Forelimb muscle (tissue), 1 donor: ENCODE measurements at regions not wholly inside any gene's neighbourhood (a gene's known extent, or its start where the extent isn't known, plus 50 kb on each side); places are given as distances from the start of the nearest gene placed in this dataset.

Experiments used
- DNase-seq: peaks from one replicate; pipeline ENCODE4 v3.0.0-alpha.2; 2013; ENCODE audit warnings: low read depth

DNA sequence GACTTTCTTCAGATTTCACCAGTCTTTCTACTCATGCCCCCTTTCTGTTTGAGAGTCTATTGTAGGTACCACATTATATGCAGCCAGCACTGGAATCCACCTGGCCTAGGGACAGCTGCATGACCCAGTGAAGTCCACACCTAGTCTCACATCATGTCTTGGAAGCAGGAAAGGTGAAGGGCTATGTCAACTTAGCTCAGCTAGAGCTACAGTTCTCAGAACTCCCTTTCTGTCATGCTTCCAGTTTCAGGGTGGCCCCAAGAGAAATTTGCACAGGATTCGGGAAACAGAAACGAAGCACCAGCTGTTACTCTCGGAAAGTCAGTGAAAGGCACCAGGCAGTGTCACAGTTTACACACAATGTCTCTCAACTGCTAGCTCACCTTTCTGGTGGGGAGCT is 51.6 kb upstream of the NLRP1 start:
- no peak for DNase-seq

DNA sequence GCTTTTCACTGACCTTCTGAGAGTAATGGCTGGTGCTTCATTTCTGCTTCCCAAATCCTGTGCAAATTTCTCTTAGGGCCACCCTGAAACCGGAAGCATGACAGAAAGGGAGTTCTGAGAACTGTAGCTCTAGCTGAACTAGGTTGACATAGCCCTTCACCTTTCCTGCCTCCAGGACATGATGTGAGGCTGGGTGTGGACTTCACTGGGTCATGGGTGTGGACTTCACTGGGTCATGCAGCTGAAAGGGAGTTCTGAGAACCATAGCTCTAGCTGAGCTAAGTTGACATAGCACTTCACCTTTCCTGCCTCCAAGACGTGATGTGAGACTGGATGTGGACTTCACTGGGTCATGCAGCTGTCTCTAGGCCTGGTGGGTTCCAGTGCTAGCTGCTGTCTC is 54.3 kb upstream of the NLRP1 start:
- no peak for DNase-seq

DNA sequence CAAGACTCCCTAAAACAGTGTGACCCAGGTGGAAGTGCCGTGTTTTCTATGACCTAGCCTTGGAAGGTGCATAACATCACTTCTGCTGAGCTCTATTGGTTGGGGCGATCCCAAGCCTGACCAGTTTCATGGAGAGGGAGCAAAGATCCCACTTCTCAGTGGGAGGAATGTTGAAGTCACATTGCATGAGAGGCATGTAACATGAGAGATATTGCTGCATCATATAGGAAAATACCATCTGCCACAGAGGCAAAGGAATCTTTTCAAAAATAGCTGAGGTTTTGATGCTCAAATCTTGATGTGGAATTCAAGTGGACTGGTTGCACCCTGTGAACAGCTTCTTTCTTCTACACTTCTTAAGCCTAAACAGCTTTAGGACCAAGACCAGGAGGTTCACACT is 56.4 kb upstream of the NLRP1 start:
- DNase-seq = no peak

DNA sequence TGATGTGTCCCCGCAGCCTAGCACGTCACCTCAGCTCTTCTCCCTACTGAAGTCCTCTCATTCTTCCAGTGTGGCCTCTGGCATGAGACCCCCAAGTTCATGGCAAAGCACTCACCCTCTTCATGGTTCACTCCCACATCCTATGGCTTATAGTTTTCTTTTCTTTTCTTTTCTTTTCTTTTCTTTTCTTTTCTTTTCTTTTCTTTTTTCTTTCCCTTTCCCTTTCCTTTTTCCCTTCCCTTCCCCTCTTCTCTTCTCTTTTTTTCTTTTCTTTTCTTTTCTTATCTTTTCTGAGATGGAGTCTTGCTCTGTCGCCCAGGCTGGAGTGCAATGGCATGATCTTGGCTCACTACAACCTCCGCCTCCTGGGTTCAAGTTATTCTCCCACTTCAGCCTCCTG is 58.4 kb upstream of the NLRP1 start:
- no peak for DNase-seq

DNA sequence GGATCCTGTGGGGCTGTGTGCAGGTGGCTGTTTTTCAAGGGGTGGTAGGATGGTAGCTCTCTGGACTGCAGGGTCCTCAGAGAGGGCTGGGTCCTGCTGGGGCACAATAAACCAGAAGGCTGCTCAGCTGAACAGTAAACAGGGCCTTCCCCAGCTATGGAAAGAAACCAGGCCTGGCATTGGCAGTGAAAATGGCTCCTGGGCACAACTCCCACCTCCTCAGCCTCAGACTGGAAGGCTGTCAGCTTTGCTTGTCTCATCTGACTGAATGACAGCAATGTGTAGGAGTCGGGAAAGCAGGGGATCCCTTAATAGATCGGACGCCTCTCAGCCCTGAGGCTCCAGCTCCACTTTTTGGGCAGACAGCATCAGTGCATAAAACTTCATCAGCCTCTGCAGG is 59.8 kb upstream of the NLRP1 start:
- no peak for DNase-seq

DNA sequence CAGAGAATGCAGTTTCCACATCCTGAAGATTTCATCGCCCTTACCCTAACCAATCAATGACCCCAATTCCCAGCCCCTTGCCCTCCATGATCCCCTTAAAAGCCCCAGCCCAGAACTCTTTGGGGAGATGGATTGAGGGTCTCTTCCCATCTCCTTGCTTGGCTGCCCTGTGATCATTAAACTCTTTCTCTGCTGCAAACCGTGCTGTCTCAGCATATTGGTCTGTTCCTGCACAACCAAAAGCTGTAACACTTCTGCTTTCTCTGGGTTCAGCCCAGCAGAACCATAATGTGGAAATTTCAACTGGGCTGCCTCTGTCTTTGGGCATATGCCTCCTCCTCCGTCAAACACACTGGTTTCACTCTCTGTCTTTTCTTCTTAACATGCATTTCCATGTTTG is 67.0 kb upstream of the NLRP1 start:
- no peak for DNase-seq

DNA sequence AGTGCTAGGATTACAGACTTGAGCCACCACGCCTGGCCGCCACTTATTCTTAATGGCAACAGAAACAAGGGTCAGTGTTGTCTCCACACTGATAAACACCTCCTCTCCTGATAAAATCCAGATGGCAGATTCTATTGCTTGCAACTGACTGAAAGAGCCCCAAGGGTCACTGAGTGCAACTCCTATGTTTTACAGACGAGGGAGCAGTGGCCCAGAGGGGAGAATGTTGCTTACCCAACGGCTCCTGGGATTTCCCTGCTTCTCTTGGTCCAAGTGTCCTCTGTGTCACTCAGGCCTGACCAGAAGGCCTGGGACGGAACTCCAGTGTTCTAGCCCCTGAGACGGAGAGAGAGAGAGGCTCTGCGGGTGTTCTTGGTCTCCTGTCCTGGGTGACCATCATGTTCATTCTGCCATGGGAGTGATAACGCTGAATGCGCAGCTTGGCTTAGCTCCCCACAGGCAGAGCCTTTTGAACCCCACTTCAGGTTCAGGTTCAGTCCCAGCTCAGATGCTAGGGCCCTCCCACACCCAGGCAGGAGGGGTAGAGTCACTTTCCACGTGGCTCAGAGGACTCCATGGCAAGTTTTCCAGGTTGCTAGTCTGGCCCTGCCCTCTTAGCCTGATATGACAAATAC is 77.3 kb upstream of the NLRP1 start:
- DNase-seq = no peak

DNA sequence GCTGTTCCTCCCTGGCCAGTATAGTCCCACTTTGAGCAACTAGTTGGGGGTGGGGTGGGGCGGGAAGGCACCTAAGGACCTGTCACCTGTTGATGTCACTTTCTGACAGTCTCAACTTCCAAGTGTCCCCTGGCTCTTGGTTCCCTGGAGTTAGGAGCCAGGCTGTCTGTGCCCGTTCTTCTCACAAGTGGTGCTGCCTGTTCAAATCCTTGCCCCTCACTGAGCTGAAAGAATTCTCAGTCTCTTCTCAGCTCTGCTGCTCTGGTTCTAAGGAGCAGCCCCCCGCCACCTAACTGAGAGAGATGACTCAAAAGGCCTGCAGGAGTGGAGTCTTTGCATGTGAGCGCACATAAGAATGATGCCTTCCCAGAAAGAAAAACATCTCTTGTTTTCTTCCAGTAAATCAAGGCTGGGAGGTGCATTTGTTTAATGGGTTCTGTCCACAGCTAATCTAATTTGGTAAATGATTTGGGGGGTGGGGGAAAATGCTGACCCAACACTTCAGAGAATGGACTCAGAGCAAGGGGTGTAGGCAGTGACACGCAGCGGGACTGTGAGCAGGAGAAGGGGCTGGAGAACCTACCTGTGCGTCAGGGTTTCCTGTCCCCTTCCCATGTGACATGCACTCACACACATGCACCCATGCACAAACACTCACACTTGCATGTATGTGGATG is 78.2 kb upstream of the NLRP1 start:
- DNase-seq = no peak

DNA sequence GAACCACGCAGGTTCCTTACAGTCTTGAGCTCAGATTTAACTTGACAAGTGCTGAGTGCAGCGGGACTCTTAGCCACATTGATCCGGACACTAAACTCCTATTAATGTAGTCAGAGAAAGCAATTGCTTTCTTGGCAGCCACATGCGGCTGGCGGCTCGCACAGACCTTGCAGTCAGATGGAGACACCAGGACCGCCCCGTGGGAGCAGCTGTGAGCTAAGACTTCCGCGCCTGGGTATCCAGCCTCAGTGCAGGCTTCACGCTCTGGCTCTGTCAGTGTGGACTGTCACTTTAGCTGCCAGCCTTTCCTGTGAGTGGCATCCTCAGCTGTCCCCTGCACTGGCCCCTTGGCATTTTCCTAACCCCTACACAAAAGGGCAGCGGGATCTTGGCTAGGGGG is 80.9 kb upstream of the NLRP1 start:
- no peak for DNase-seq

DNA sequence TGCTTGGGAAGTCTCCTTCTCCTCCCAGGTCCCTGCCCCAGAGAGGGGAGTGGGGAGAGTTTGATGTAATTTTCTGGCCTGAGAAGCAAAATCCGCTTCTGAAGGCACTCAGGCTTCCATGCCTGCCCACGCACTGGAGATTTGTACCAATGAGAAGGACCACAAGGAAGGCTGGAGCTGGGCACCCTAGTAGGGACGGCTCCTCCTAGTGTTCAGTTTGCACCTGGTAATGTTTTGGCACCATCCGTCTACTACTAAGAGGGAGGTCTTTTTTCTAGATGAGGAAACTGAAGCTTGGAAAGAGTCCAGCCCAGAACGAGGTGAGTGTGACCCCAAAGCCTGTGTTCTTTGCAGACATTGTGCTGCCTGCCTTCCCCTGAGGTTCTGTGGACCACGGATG is 83.6 kb upstream of the NLRP1 start:
- DNase-seq = no peak

DNA sequence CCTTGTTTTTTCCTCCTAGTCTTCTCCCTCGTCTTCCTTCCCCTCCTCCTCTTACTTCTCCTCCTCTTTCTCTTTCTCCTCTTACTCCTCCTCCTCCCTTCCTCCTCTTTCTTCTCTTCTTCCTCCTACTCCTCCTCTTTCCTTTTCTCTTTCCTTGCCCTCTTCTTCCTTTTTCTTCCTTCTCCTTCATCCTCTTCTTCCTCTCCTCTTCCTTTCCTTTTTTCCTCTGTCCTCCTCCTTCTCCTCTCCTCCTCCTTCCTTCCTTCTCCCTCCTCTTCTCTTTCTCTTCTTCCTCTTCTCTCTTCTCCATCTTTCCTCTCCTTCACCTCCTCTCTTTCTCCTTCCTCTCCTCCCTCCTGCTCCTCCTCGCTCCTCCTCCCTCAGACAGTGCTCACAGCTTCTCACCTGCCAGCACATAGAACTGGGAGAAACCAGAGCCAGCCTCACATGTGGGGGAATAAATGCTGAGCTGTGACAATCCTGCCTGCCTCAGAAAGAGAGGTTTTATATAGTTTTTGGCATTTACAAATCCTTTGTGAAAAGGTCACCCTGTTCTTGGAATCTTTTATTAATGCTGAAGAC is 84.3 kb upstream of the NLRP1 start:
- DNase-seq = no peak

DNA sequence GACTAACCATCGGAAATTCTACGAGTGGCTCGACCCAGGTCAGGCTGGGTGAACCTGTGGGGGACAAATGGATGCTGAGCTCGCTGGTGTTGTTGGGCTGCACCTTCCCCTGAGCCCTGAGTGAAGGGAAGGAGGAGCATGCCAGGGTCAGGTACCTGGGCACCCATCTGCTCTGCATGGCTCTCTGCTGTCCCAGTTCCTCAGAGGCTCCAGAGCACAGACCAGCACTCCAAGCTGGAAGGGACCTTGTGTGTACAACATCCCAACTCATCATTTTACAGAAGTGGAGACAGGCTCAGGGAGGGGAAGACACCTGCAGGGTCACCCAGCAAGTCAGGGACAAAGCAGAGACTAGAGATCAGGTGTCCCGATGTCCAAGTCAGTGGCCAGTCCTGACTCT is 84.9 kb upstream of the NLRP1 start:
- DNase-seq = no peak

DNA sequence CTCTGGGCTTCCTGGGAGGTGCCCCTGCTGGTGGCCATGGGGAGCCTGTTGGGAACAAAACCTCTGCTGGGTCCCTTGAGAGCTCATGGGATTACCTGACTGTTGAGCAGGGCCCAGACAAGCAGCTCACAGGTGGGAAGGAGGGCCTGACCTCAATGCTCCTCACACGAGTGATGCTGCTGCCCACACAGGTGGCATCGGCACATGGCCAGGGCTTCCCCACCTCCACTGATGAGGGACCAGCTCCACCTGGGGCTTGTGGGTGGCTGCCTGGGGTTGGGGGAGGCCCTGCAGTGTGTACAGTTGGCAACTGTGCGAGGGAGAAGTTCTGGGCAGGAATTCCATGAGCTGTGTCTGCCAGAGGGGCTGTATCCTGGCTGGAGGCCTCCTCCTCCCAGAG is 87.8 kb upstream of the NLRP1 start:
- no peak for DNase-seq

DNA sequence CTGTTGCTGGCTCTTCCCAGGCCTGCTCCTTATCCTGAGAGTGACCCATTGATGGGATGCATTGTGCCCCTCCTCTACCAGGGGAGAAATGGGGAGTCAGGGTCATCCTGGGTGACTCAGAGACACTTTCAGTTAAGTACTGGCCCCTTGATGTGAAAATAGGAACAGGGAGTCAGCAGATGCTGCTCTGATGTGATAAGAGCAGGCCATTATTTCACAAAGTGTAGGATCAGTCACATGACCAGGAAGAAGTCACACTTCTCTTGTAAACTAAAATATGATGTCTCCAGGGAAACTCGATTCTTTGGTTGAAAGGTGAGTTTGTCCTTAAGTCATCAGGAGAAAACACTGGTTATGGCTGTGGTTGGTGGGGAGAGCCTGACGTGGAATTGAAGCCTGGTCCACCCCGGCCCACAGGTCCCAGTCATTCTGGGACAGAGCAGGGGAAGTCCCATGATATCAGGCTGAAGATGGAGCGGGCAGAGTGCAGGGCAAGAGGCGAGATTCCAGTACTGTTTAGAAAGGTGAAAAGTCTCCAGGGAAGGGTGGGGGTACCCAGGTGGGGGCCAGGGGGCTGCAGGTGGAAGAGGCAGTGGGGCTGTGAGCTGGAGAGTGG is 88.6 kb upstream of the NLRP1 start:
- DNase-seq = no peak

DNA sequence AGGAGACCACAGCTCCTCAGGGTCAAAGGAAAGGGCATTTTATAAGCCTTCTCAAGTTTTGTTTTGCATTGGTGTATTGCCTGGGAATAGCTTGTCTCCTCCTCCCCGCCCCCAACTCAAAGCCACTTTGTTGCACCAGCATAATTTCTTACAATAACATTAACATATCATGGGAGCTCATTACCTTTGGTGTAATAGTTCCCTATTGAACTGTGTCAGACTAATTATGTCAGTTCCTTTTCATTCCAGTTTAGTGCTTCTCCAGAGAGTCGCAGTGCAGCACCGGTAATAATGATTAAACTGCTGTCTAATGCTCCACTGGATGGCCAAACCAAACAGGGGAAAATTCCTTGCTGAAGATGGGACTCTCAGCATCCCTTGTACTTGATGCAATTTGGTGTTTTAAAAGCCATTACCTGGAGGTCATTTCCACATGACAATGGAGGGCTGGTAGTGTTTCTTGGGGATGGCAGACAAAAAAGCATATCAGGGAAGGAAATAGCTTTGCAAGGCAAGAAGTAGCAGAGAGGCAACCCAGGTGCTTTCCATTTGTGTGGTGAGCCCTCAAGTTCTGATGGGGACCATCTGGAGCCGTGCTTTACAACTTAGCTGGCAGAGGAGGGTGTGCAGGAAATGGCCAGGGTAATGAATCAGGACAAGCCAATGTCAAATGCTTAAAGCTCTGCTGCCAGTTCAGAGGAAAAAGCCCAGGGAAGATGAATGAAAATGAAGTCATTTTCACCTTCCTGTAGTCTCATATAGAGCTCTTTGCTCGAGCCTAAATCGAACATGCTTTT is 91.5 kb upstream of the NLRP1 start:
- no peak for DNase-seq

DNA sequence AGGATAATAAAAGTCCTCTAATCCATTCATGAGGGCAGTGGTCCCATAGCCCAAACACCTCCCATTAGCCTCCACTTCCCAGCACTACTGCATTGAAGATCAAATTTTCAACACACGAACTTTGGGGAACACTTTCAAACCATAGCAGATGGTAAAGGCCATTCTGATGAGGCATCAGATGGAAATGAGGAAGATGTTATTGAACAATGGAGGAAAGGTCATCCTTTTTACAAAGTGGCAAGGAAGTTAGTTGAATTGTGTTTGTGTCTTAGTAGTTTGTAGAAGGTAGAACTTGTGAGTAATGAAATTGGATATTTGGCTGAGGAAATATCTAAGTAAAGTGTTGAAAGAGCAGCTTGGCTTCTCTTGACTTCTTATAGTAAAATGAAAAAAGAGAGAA is 93.3 kb upstream of the NLRP1 start:
- no peak for DNase-seq

DNA sequence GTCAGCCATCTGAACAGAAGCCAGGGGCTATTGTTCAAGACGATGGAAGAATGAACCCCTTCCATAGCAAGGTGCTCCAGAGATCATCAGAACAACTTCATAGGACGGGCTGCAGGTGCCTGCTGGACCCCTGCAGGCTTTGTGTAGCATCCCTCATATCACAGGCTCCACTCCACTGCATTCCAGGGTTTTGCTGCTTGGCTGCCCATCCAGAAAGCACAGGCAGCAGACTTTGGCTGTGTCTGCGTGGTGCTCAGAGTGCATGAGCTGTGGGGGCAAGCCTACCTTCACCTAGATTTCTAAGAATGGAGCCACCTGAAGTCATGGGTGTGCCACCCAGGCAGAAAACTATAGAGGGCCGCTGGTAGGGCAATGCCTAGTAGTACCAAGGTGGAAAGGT is 93.9 kb upstream of the NLRP1 start:
- no peak for DNase-seq

DNA sequence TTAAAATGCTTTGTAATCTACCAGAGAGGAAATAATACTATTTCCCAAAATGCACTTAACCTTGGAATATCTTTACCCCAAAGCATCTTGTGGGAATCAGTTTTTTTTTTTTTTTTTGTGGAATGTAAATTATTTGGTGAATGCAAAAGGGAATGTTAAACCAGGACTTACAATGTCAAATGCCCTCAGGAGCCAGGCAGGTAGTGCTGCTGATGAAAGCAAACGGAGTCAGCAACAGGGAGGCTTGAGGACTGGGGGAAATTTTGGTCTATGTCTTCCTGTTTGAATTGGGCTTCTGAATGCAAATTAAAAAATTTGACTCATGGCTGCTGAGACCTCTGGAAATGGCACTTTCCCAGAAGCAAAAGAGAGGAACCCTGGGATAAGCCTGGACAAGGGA is 96.5 kb upstream of the NLRP1 start:
- no peak for DNase-seq

DNA sequence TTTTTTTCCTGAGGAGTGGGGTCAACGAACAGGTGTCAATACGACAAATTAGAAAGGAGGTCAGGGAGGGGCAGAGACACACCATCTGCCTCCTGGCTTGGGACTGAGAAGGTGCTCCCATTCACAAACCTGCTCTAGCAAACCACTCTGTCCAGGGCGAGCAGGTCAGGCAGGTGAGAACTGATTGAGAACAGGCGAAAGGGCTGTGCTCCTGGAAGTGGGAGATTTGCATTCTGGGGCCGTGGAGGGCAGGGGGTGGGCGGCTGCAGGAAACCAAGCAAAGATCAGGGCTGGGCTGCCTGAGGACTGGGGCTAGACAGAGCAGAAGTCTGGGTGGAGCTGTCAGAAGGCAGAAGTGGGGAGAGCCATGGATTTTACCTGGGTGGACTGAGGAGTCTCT is 98.9 kb upstream of the NLRP1 start:
- DNase-seq = no peak

DNA sequence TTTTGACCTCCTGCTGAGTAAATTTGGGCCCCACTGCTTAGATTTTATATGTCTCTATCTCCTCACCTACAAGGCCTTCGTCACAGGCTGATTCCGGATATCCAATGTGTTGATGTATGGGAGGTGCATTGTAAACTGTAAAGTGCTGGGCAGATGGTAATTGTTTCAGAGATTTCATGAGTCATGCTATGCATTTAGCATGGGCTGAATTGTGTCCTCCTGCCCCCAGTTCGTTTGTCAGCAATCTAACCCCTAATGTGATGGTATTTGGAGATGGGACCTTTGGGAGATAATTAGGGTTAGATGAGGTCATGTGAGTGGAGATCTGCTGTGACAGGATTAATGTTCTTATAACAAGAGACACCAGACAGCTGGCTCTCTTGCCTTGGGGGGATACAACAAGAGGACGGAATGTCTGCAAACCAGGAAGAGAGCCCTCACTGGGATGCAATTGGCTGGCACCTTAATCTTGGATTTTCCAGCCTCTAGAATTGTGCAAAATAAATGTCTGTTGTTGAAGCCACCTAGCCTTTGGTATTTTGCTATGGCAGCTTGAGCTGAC is 101.8 kb upstream of the NLRP1 start:
- DNase-seq = no peak

DNA sequence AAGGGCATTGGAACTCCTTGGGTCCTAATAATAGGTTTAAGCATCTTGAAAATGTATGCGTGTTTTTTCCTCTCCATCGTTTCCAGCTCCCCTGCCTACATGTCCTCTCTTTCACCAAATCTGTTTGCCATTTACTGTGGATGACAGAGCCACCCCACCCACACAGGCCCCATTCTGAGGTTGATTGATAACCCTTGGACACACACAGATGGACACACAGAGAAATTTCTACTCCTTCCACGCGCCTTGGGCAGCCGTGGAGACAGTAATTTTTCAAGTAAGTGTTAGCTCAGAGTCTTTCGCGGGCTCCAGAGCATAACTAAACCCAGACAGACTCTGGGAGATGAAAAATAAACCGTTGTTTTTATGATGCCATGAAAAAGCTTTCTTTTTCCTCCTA is 103.3 kb upstream of the NLRP1 start:
- DNase-seq = no peak

DNA sequence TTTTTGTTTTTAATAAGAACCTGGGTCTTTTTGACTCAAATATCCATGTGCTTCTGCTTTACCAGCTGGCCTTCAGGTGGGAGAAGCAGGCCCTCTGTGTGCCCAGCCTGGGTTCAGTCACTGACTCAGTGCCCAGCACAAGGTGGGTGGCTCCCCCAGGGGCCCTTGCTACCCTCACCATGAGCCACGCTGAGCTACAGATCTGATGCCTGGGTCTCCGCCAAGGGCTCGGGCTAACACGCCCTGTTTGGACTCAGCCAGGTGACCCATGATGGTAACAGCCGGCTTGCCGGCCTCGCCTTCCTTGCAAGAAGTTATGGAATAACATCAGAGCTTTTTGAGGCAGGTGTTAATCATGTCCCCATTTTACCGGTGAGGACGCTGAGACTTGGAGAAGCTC is 109.5 kb upstream of the NLRP1 start:
- no peak for DNase-seq
